Parathyroid adenoma (tissue), 2 donors: ENCODE measurements at regions not wholly inside any gene's neighbourhood (a gene's known extent, or its start where the extent isn't known, plus 50 kb on each side); places are given as distances from the start of the nearest gene placed in this dataset.

Source experiments
- H2AFZ ChIP-seq: fragments of 300-600 bp; sonication (generic); one replicate; pipeline ENCODE4 v1.7.0; 2017; ENCODE audit warnings: antibody characterized with exemption, mild to moderate bottlenecking
- H3K27ac ChIP-seq: fragments of 300-600 bp; sonication (generic); one replicate; pipeline ENCODE4 v1.7.0; 2017
- H3K27me3 ChIP-seq: fragments of 300-600 bp; sonication (generic); one replicate; pipeline ENCODE4 v1.7.0; 2017; ENCODE audit warnings: low read length; ENCODE audit not compliant: control insufficient read depth, insufficient read depth
- H3K36me3 ChIP-seq: fragments of 300-600 bp; sonication (generic); one replicate; pipeline ENCODE4 v1.7.0; 2017; ENCODE audit warnings: low read length; ENCODE audit not compliant: control insufficient read depth, insufficient read depth
- H3K4me1 ChIP-seq: fragments of 300-600 bp; sonication (generic); one replicate; pipeline ENCODE4 v1.7.0; 2017; ENCODE audit warnings: control low read depth
- H3K4me2 ChIP-seq: fragments of 300-600 bp; sonication (generic); one replicate; pipeline ENCODE4 v1.7.0; 2017; ENCODE audit warnings: low read length
- H3K4me3 ChIP-seq: fragments of 300-600 bp; sonication (generic); one replicate; pipeline ENCODE4 v1.7.0; 2017; ENCODE audit warnings: low read depth, low read length
- H3K79me2 ChIP-seq: fragments of 300-600 bp; sonication (generic); one replicate; pipeline ENCODE4 v1.7.0; 2017; ENCODE audit warnings: control low read depth
- H3K9ac ChIP-seq: fragments of 300-600 bp; sonication (generic); one replicate; pipeline ENCODE4 v1.7.0; 2017; ENCODE audit warnings: mild to moderate bottlenecking
- H3K9me3 ChIP-seq: fragments of 300-600 bp; sonication (generic); one replicate; pipeline ENCODE4 v1.7.0; 2017; ENCODE audit warnings: low read length; ENCODE audit not compliant: control insufficient read depth
- TF ChIP-seq, protein P1 (sequence below): fragments of 300-600 bp; sonication (generic); IDR thresholded peaks from one replicate; pipeline ENCODE4 v1.7.0; 2017; ENCODE audit warnings: antibody characterized with exemption, mild to moderate bottlenecking
- donor health status: primary hyperparathyroidism.

DNA sequence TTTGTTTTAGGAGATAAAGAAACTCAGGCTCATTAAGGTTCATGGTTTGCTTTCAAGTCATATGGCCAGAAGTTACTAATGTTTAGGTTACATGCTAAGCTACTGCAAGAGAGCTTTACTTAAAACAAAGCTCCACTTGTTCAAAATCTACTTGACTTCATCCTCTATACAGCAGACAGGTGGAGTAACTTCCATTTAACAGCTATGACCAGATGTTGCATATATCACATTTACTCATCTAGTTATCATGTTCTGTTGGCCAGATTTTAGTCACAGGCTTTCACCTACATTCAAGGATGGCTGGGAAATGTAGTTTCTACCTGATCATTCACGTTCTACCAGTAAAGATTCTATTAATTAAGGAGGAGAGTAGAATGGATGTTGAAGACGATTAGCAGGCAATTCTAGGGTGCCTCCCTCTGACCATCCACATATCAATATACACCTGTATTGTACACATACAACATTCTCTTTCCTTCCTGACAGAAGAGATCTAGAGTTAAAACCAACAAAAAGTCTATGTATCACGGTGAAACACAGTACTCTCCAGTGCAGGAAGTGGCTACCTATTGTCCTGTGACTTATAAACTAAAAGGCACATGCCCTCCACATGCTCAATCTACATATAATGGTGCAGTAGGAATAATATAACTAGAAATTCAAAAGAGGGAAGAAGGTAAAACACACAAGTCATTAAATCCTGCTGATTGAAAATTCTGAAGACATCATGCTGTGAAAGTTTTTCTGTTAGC is 488.0 kb downstream of the MDFIC start:
- no peak overlapping the region for H3K27ac ChIP-seq
- H2AFZ ChIP-seq: no peak overlapping the region
- H3K4me3 ChIP-seq: no peak overlapping the region
- no peaks in the 10 kb centered on the region for H3K79me2 ChIP-seq
- H3K9me3 ChIP-seq: no peaks in the 10 kb centered on the region
- no peaks in the 10 kb centered on the region for H3K27me3 ChIP-seq
- H3K36me3 ChIP-seq: no peaks in the 10 kb centered on the region
- no peak overlapping the region for H3K4me2 ChIP-seq
- no peak overlapping the region for H3K9ac ChIP-seq
- H3K4me1 ChIP-seq: no peaks in the 10 kb centered on the region
- TF ChIP-seq, protein P1, sequence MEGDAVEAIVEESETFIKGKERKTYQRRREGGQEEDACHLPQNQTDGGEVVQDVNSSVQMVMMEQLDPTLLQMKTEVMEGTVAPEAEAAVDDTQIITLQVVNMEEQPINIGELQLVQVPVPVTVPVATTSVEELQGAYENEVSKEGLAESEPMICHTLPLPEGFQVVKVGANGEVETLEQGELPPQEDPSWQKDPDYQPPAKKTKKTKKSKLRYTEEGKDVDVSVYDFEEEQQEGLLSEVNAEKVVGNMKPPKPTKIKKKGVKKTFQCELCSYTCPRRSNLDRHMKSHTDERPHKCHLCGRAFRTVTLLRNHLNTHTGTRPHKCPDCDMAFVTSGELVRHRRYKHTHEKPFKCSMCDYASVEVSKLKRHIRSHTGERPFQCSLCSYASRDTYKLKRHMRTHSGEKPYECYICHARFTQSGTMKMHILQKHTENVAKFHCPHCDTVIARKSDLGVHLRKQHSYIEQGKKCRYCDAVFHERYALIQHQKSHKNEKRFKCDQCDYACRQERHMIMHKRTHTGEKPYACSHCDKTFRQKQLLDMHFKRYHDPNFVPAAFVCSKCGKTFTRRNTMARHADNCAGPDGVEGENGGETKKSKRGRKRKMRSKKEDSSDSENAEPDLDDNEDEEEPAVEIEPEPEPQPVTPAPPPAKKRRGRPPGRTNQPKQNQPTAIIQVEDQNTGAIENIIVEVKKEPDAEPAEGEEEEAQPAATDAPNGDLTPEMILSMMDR: no peak

DNA sequence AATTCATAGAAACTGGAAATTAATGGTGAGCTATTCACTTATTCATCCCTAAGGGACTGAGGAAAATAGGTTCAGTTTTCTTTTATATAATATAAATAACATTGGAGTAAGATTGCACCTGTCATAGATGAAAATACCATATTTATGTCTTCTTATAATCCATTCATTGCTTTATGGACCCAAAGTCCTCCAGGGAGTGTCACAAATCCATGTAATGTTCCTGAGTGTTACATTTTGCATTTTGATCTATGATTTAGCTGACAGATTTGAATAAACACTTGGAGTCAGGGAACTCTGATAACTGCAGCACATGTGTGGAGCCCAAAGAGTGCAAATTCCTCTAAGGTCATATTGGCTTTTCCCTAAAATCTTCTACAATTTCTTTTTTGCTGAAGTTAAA is 484.3 kb downstream of the MDFIC start:
- no peak overlapping the region for H3K4me2 ChIP-seq
- TF ChIP-seq, protein P1: no peak
- no peaks in the 10 kb centered on the region for H3K27me3 ChIP-seq

DNA sequence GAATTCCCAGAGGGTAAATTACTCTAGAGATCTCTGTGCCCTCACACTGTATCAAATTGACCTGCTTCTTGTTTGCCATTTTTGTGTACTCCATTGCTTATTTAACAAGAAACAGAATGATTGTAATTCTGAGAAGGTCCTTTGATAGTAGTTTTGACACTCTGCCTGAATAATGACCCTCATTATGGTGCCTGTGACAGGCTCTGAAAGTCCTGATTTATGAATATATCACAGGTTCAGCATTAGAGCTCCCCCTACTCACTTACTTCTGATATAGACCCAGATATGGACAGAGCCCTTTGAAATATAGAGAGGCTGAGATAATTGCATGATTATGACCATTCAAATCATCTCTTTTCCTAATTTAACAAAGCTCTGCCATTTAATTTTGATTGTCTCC is 465.2 kb downstream of the MDFIC start:
- H3K27ac ChIP-seq: no peak overlapping the region
- H3K4me2 ChIP-seq: no peak overlapping the region
- H3K4me3 ChIP-seq: no peak overlapping the region
- no peak overlapping the region for H3K9ac ChIP-seq
- no peak overlapping the region for H2AFZ ChIP-seq
- TF ChIP-seq, protein P1: no peak
- H3K27me3 ChIP-seq: no peaks in the 10 kb centered on the region
- no peaks in the 10 kb centered on the region for H3K9me3 ChIP-seq
- no peaks in the 10 kb centered on the region for H3K4me1 ChIP-seq
- H3K36me3 ChIP-seq: no peaks in the 10 kb centered on the region
- no peaks in the 10 kb centered on the region for H3K79me2 ChIP-seq

More for the DNA sequence above, 484.3 kb downstream of the MDFIC start:
- Histone ChIP-seq H2AFZ (no peak overlapping the region), H3K4me3 (no peak overlapping the region), H3K79me2 (no peaks in the 10 kb centered on the region), H3K9me3 (no peaks in the 10 kb centered on the region), H3K4me1 (no peaks in the 10 kb centered on the region), H3K9ac (no peak overlapping the region), H3K27ac (no peak overlapping the region), H3K36me3 (no peaks in the 10 kb centered on the region)

DNA sequence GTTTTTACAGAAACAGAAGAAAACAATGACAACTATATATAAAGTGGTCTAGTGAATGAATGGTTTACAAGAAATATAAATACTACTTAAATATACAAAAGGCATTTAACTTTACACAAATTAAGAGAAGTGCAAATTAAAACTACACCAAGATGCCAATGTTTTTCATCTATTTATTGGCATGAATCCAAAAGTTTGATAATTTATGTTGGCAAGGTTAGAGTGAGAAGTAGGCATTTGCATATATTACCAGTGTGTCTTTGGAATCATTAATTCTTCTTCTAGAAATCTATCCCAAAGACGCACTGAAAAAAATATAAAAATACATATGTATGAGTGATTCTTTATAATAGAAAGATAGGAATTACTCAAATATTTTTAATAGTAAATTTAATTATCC is 457.4 kb downstream of the MDFIC start:
- H3K4me3 ChIP-seq: no peak overlapping the region
- H3K27me3 ChIP-seq: no peaks in the 10 kb centered on the region
- no peaks in the 10 kb centered on the region for H3K36me3 ChIP-seq
- H3K27ac ChIP-seq: no peak overlapping the region
- H2AFZ ChIP-seq: no peak overlapping the region
- H3K79me2 ChIP-seq: no peaks in the 10 kb centered on the region
- no peaks in the 10 kb centered on the region for H3K9me3 ChIP-seq
- H3K4me1 ChIP-seq: no peaks in the 10 kb centered on the region
- H3K4me2 ChIP-seq: no peak overlapping the region
- no peak overlapping the region for H3K9ac ChIP-seq
- TF ChIP-seq, protein P1: no peak

DNA sequence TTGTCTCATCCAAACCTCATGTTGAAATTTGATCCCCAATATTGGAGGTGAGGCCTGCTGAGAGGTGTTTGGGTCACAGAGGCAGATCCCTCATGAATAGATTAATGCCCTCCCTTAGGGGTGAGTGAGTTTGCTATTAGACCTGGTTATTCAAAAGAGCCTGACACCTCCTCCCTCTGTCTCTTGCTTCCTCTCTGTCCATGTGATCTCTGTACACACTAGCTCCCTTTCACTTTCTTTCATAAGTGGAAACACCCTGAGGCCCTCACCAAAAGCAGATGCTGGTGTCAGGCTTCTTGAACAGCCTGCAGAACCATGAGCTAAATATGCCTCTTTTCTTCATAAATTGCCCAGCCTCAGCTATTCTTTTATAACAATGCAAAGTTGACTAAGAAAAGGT is 447.1 kb downstream of the MDFIC start:
- Histone ChIP-seq H3K4me1 (no peaks in the 10 kb centered on the region), H3K79me2 (no peaks in the 10 kb centered on the region), H3K27me3 (no peaks in the 10 kb centered on the region), H3K4me3 (no peak overlapping the region), H3K9me3 (no peaks in the 10 kb centered on the region), H2AFZ (no peak overlapping the region), H3K27ac (no peak overlapping the region), H3K4me2 (no peak overlapping the region), H3K9ac (no peak overlapping the region), H3K36me3 (no peaks in the 10 kb centered on the region)
- TF ChIP-seq, protein P1: no peak
